SK-N-SH (cell line): ENCODE measurements at regions not wholly inside any gene's neighbourhood (a gene's known extent, or its start where the extent isn't known, plus 50 kb on each side); places are given as distances from the start of the nearest gene placed in this dataset.

Experiments
- CTCF ChIA-PET: fragments of 300-600, 350-600 bp; formaldehyde crosslinking; extraction: SDS; loops from one replicate; lab custom pipeline; 2021; lab: Yijun Ruan, JAX
- POLR2A ChIA-PET: fragments of 350-600 bp; sonication (Branson Sonifier 250); formaldehyde crosslinking; extraction: SDS; loops from one replicate; lab custom pipeline; 2020; ENCODE audit warnings: antibody characterized with exemption, inconsistent platforms; lab: Yijun Ruan, JAX
- DNase-seq: peaks from one replicate; pipeline ENCODE4 v3.0.0; 2012
- H2AFZ ChIP-seq: fragments of 200-600 bp; sonication (generic); 2 replicates; pipeline ENCODE4 v1.8.1; 2016; ENCODE audit warnings: antibody characterized with exemption, mild to moderate bottlenecking, low read depth
- H3F3A ChIP-seq: fragments of 200-600 bp; sonication (generic); replicated peaks from 2 replicates; pipeline ENCODE3; 2016; ENCODE audit warnings: antibody characterized with exemption, mild to moderate bottlenecking; ENCODE audit not compliant: insufficient read depth
- H3K27ac ChIP-seq, 2 experiments: fragments of 200-500 bp in 1 of 2; fragments of 200-600 bp in 1 of 2; sonication (Bioruptor generic) in 1 of 2; sonication (generic), shearing (Covaris generic) in 1 of 2; 2 replicates each; pipeline versions ENCODE4 v1.5.1 to v1.6.1; 2014 to 2016; ENCODE audit warnings: low read depth in 2 of 2, inconsistent platforms in 1 of 2, low read length in 1 of 2, mild to moderate bottlenecking in 1 of 2, mixed read lengths in 1 of 2
- H3K27me3 ChIP-seq: fragments of 200-600 bp; sonication (generic), shearing (Covaris generic); 2 replicates; pipeline ENCODE4 v1.6.1; 2016; ENCODE audit warnings: mixed run types; ENCODE audit not compliant: insufficient read depth
- H3K36me3 ChIP-seq, 2 experiments: fragments of 200-500 bp in 1 of 2; fragments of 200-600 bp in 1 of 2; sonication (Bioruptor generic) in 1 of 2; sonication (generic) in 1 of 2; replicated peaks in 1 of 2; 2 replicates each; pipeline versions ENCODE3 to v1.5.1; 2014 to 2016; ENCODE audit warnings: low read length in 1 of 2, mild to moderate bottlenecking in 1 of 2; ENCODE audit not compliant: insufficient read depth in 2 of 2, control insufficient read depth in 1 of 2
- H3K4me1 ChIP-seq, 2 experiments: fragments of 200-500 bp in 1 of 2; fragments of 200-600 bp in 1 of 2; sonication (Bioruptor generic) in 1 of 2; sonication (generic), shearing (Covaris generic) in 1 of 2; 2 replicates each; pipeline versions ENCODE4 v1.5.1 to v1.6.1; 2014 to 2016; ENCODE audit warnings: low read depth in 1 of 2, low read length in 1 of 2, mixed run types in 1 of 2; ENCODE audit not compliant: insufficient read depth in 2 of 2, control insufficient read depth in 1 of 2
- H3K4me2 ChIP-seq: fragments of 200-600 bp; sonication (generic), shearing (Covaris generic); 2 replicates; pipeline ENCODE4 v1.6.1; 2017; ENCODE audit warnings: mixed run types
- H3K4me3 ChIP-seq, 2 experiments: fragments of 200-500 bp in 1 of 2; fragments of 200-600 bp in 1 of 2; sonication (Bioruptor generic) in 1 of 2; sonication (generic), shearing (Covaris generic) in 1 of 2; 2 replicates each; pipeline versions ENCODE4 v1.5.1 to v1.8.1; 2014 to 2016; ENCODE audit warnings: low read depth in 2 of 2, inconsistent platforms in 1 of 2, low read length in 1 of 2, mild to moderate bottlenecking in 1 of 2, mixed read lengths in 1 of 2, moderate library complexity in 1 of 2
- H3K79me2 ChIP-seq: fragments of 200-600 bp; sonication (generic); 2 replicates; pipeline ENCODE4 v1.8.1; 2017; ENCODE audit warnings: mild to moderate bottlenecking; ENCODE audit not compliant: insufficient read depth
- H3K9ac ChIP-seq: fragments of 200-600 bp; sonication (generic); 2 replicates; pipeline ENCODE4 v1.6.1; 2017; ENCODE audit warnings: mixed run types
- H3K9me2 ChIP-seq: fragments of 200-600 bp; sonication (generic); 2 replicates; pipeline ENCODE4 v1.6.1; 2017; ENCODE audit warnings: mixed run types
- H3K9me3 ChIP-seq: fragments of 200-600 bp; sonication (generic); 2 replicates; pipeline ENCODE4 v1.6.1; 2017; ENCODE audit warnings: mixed run types, mild to moderate bottlenecking, moderate library complexity
- H4K20me1 ChIP-seq: fragments of 200-600 bp; sonication (generic); 2 replicates; pipeline ENCODE4 v1.6.1; 2017; ENCODE audit warnings: mild to moderate bottlenecking, mixed run types; ENCODE audit not compliant: insufficient read depth
- CHD2 ChIP-seq: fragments of 150-350 bp; IDR thresholded peaks from 2 replicates; pipeline ENCODE4 v1.6.1; 2018; ENCODE audit warnings: low read length; ENCODE audit not compliant: partially characterized antibody
- EP300 ChIP-seq, 2 experiments: IDR thresholded peaks; 2 replicates each; pipeline versions ENCODE4 v1.4.0 to v1.6.1; 2012; ENCODE audit warnings: borderline replicate concordance in 1 of 2, low read depth in 1 of 2, low read length in 1 of 2
- FOXJ3 ChIP-seq: sonication (generic); formaldehyde crosslinking; IDR thresholded peaks from 2 replicates; pipeline ENCODE4 v1.5.1; 2020; ENCODE audit warnings: mild to moderate bottlenecking, missing genetic modification reagents
- GATA2 ChIP-seq: sonication (generic); formaldehyde crosslinking; IDR thresholded peaks from 2 replicates; pipeline ENCODE4 v1.5.0; 2020; ENCODE audit warnings: mild to moderate bottlenecking, missing genetic modification reagents
- MAX ChIP-seq: IDR thresholded peaks from 2 replicates; pipeline ENCODE4 v1.4.0; 2012; ENCODE audit warnings: low read depth
- MEF2A ChIP-seq: IDR thresholded peaks from 2 replicates; pipeline ENCODE4 v1.4.0; 2012; ENCODE audit warnings: low read depth, borderline replicate concordance
- MXI1 ChIP-seq: IDR thresholded peaks from 2 replicates; pipeline ENCODE4 v1.6.1; 2012; ENCODE audit warnings: mild to moderate bottlenecking, low read depth, low read length, improper control_type of control experiment
- NFIC ChIP-seq: IDR thresholded peaks from 2 replicates; pipeline ENCODE4 v1.4.0; 2012; ENCODE audit warnings: borderline replicate concordance
- NRF1 ChIP-seq: IDR thresholded peaks from 2 replicates; pipeline ENCODE4 v1.6.1; 2012; ENCODE audit warnings: low read depth, mild to moderate bottlenecking, low read length
- PBX3 ChIP-seq: IDR thresholded peaks from 2 replicates; pipeline ENCODE4; 2012
- POLR2AphosphoS5 ChIP-seq: IDR thresholded peaks from 2 replicates; pipeline ENCODE4 v1.6.1; 2012; ENCODE audit warnings: low read depth, low read length
- RCOR1 ChIP-seq: fragments of 150-350 bp; IDR thresholded peaks from 2 replicates; pipeline ENCODE4 v1.6.1; 2017; ENCODE audit warnings: antibody characterized with exemption, low read length
- REST ChIP-seq: IDR thresholded peaks from 2 replicates; pipeline ENCODE4 v1.6.1; 2012; ENCODE audit warnings: mild to moderate bottlenecking, low read depth, low read length, moderate library complexity
- RXRA ChIP-seq: IDR thresholded peaks from 2 replicates; pipeline ENCODE4 v1.4.0; 2012; ENCODE audit warnings: low read depth, mild to moderate bottlenecking, borderline replicate concordance
- SMC3 ChIP-seq: IDR thresholded peaks from 2 replicates; pipeline ENCODE4 v1.6.1; 2012; ENCODE audit warnings: low read depth, low read length, improper control_type of control experiment
- TEAD4 ChIP-seq: IDR thresholded peaks from 2 replicates; pipeline ENCODE4 v1.4.0; 2012; ENCODE audit warnings: mild to moderate bottlenecking, borderline replicate concordance; ENCODE audit not compliant: insufficient read depth
- USF1 ChIP-seq: IDR thresholded peaks from 2 replicates; pipeline ENCODE4 v1.4.0; 2012; ENCODE audit warnings: low read depth, borderline replicate concordance
- USF2 ChIP-seq: fragments of 150-350 bp; IDR thresholded peaks from 2 replicates; pipeline ENCODE4 v1.6.1; 2017; ENCODE audit warnings: antibody characterized with exemption, low read length, low read depth, borderline replicate concordance
- YY1 ChIP-seq: IDR thresholded peaks from 2 replicates; pipeline ENCODE4 v1.4.0; 2012; ENCODE audit warnings: low read depth, mild to moderate bottlenecking
- ZBTB33 ChIP-seq: IDR thresholded peaks from 2 replicates; pipeline ENCODE4 v1.4.0; 2012; ENCODE audit warnings: low read depth, borderline replicate concordance

GRCh38 chr4:43496188-43496587 is 603.7 kb downstream of the GRXCR1 start:
- H2AFZ ChIP-seq = peak overlapping the region; percentile 7; the same call in 1 of the 2 replicates
- no peak for DNase-seq
- H3K27me3 ChIP-seq = no peaks in the 10 kb centered on the region
- H3K27ac ChIP-seq = no peak overlapping the region
- H3K4me3 ChIP-seq = peak overlapping the region in 1 of 2 experiments; percentile 6; a peak in 1 of 4 replicates
- no peaks in the 10 kb centered on the region for H3K9me2 ChIP-seq
- H3K4me1 ChIP-seq = no peaks in the 10 kb centered on the region
- TF ChIP-seq USF1 = no peak
- no peak for TF ChIP-seq YY1
- no peak for TF ChIP-seq MAX
- TF ChIP-seq PBX3 = no peak
- TF ChIP-seq NFIC = no peak
- TF ChIP-seq USF2 = no peak
- no peak for TF ChIP-seq MXI1
- no peak for TF ChIP-seq ZBTB33
- TF ChIP-seq REST = no peak
- no peak for TF ChIP-seq POLR2AphosphoS5
- TF ChIP-seq GATA2 (CRISPR knock-in tag) = no peak
- TF ChIP-seq FOXJ3 (CRISPR knock-in tag) = no peak
- no peak for TF ChIP-seq RXRA
- TF ChIP-seq NRF1 = no peak
- TF ChIP-seq CHD2 = no peak
- no peak for TF ChIP-seq SMC3
- TF ChIP-seq RCOR1 = no peak
- TF ChIP-seq MEF2A = no peak
- no peak for TF ChIP-seq EP300 (IDR thresholded peaks at IDR 0.05; ENCODE audit: borderline replicate concordance in 1 of 2, low read depth in 1 of 2, low read length in 1 of 2)
- TF ChIP-seq TEAD4 = no peak
- H3K9me3 ChIP-seq = no peaks in the 10 kb centered on the region
- no peak overlapping the region for H3K4me2 ChIP-seq
- CTCF ChIA-PET = interaction anchor here (0.5 kb wide), 1 partner anchor 460 kb away, joined by 3 read pairs; no protein-coding TSS in a partner anchor
- no peaks in the 10 kb centered on the region for H3K79me2 ChIP-seq
- H4K20me1 ChIP-seq = no peaks in the 10 kb centered on the region
- POLR2A ChIA-PET = no interaction called here
- H3F3A ChIP-seq = no peaks in the 10 kb centered on the region
- H3K9ac ChIP-seq = no peak overlapping the region
- no peaks in the 10 kb centered on the region for H3K36me3 ChIP-seq
